CD4-positive, CD25-positive, alpha-beta regulatory T cell (primary cell): ENCODE measurements at regions not wholly inside any gene's neighbourhood (a gene's known extent, or its start where the extent isn't known, plus 50 kb on each side); places are given as distances from the start of the nearest gene placed in this dataset.

Source experiments
- ATAC-seq, 2 donors: fragments of 150-1000 bp; cut with Tn5 transposase; one replicate each; pipeline ENCODE4 v1.10.0; 2021; ENCODE audit warnings: low read depth in 2 of 2, moderate number of reproducible peaks in 2 of 2, moderate library complexity in 1 of 2
- DNase-seq, 3 donors: peaks; one replicate each; pipeline versions ENCODE4 v3.0.0 to v3.0.0-alpha.2; 2012 to 2022; ENCODE audit warnings: mixed read lengths in 1 of 3
- H3K27ac ChIP-seq: one replicate; pipeline ENCODE4 v1.7.0; 2013; ENCODE audit warnings: mild to moderate bottlenecking, low read length; ENCODE audit not compliant: insufficient read depth, poor library complexity, severe bottlenecking
- H3K27me3 ChIP-seq: one replicate; pipeline ENCODE4 v1.7.0; 2013; ENCODE audit warnings: low read length; ENCODE audit not compliant: control insufficient read depth, insufficient read depth
- H3K36me3 ChIP-seq: one replicate; pipeline ENCODE4 v1.7.0; 2013; ENCODE audit warnings: mild to moderate bottlenecking, low read length, moderate library complexity; ENCODE audit not compliant: control insufficient read depth, insufficient read depth
- H3K4me1 ChIP-seq: 2 replicates; pipeline ENCODE4 v1.7.0; 2013; ENCODE audit warnings: mild to moderate bottlenecking, low read length; ENCODE audit not compliant: insufficient read depth, control insufficient read depth, poor library complexity, severe bottlenecking
- H3K4me3 ChIP-seq: one replicate; pipeline ENCODE4 v1.7.0; 2013; ENCODE audit warnings: low read depth, mild to moderate bottlenecking, low read length, moderate library complexity
- H3K9me3 ChIP-seq, 2 experiments: 1 replicate in 1 of 2; 2 replicates in 1 of 2; pipeline ENCODE4 v1.7.0; 2013; ENCODE audit warnings: low read length in 2 of 2, mild to moderate bottlenecking in 1 of 2, moderate library complexity in 1 of 2; ENCODE audit not compliant: control insufficient read depth in 2 of 2
- H3K27ac Mint-ChIP-seq, 3 donors: one replicate each; pipeline ENCODE4 v1.8.0; 2020 to 2022; ENCODE audit warnings: mild to moderate bottlenecking in 3 of 3, mixed read lengths in 3 of 3, moderate library complexity in 2 of 3
- H3K27me3 Mint-ChIP-seq: one replicate; pipeline ENCODE4 v1.8.0; 2022; ENCODE audit warnings: mild to moderate bottlenecking, mixed read lengths
- H3K36me3 Mint-ChIP-seq: one replicate; pipeline ENCODE4 v1.8.0; 2020; ENCODE audit warnings: mixed read lengths
- H3K4me1 Mint-ChIP-seq, 4 donors: one replicate each; pipeline ENCODE4 v1.8.0; 2020 to 2022; ENCODE audit warnings: mixed read lengths in 4 of 4, mild to moderate bottlenecking in 1 of 4
- H3K4me3 Mint-ChIP-seq, 4 donors: one replicate each; pipeline ENCODE4 v1.8.0; 2020 to 2022; ENCODE audit warnings: mild to moderate bottlenecking in 4 of 4, mixed read lengths in 4 of 4, moderate library complexity in 3 of 4
- H3K9me3 Mint-ChIP-seq, 7 donors: one replicate each; pipeline ENCODE4 v1.8.0; 2020 to 2022; ENCODE audit warnings: mixed read lengths in 7 of 7, mild to moderate bottlenecking in 3 of 7, moderate library complexity in 2 of 7

DNA sequence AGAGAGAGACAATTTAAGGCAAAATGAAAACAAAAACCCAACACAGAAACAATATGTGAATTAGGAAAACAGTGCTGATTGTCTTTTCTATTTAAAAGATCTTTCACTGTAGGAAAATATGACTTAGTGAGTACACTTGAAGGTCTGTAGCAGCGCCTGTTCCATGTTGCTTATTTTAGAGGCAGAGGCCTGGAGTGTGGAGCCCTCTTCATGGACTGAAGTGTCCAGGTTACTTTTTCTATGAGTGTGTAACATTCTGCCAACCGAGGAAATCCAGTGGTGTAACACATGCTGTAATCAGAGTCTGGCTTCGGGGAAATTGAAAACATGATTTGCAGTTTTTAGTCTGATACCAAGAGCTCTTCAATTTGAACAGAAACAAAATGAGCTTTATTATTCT is 64.0 kb upstream of the GPRIN3 start:
- Mint-ChIP-seq H3K9me3 (peaks cover 0 to 5% (median 3%) of the 10 kb centered on the region in 7 donors), H3K27me3 (no peaks in the 10 kb centered on the region), H3K4me1 (peaks cover 0 to 6% (median 2%) of the 10 kb centered on the region in 4 donors), H3K27ac (no peak overlapping the region), H3K4me3 (no peak overlapping the region), H3K36me3 (no peaks in the 10 kb centered on the region)
- no peak overlapping the region for H3K27ac ChIP-seq
- H3K36me3 ChIP-seq: no peaks in the 10 kb centered on the region
- H3K4me1 ChIP-seq: no peaks in the 10 kb centered on the region
- ATAC-seq (no peak), DNase-seq (no peak)
- no peaks in the 10 kb centered on the region for H3K9me3 ChIP-seq
- no peaks in the 10 kb centered on the region for H3K27me3 ChIP-seq
- H3K4me3 ChIP-seq: no peak overlapping the region

GRCh38 chr4:89369581-89369980 is 62.0 kb upstream of the GPRIN3 start:
- DNase-seq (no peak), ATAC-seq (no peak)
- H3K9me3 ChIP-seq: no peaks in the 10 kb centered on the region
- H3K27me3 ChIP-seq: no peaks in the 10 kb centered on the region
- H3K9me3 Mint-ChIP-seq: peaks cover 0 to 7% (median 4%) of the 10 kb centered on the region in 7 donors
- no peak overlapping the region for H3K27ac Mint-ChIP-seq
- H3K4me1 Mint-ChIP-seq: peaks cover 0 to 7% (median 5%) of the 10 kb centered on the region in 4 donors
- H3K4me3 ChIP-seq: no peak overlapping the region
- no peaks in the 10 kb centered on the region for H3K36me3 ChIP-seq
- no peak overlapping the region for H3K4me3 Mint-ChIP-seq
- no peak overlapping the region for H3K27ac ChIP-seq
- no peaks in the 10 kb centered on the region for H3K27me3 Mint-ChIP-seq
- H3K4me1 ChIP-seq: no peaks in the 10 kb centered on the region
- H3K36me3 Mint-ChIP-seq: no peaks in the 10 kb centered on the region

DNA sequence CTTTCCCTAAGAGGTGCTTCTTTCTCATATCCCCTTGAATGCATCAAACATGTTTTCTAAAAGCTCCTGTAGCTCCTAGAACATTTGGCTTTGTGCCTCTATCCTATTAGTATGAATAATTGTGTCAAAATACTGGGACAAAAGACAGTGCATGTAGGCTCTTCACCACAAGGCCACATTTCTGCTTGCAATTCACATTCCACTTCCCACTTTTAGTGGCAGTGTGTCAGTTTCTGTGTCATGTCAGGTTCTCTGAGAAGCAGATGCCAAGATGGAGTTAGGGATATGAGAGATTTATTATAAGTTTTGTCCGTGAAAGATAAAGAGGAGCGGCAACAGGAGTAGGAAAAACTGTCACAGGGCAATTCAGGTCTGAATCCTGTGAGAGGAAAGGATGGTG is 61.3 kb upstream of the GPRIN3 start:
- H3K27ac Mint-ChIP-seq: no peak overlapping the region
- no peak overlapping the region for H3K4me3 Mint-ChIP-seq
- H3K27me3 Mint-ChIP-seq: peaks cover 5% of the 10 kb centered on the region
- H3K4me3 ChIP-seq: no peak overlapping the region
- no peaks in the 10 kb centered on the region for H3K36me3 Mint-ChIP-seq
- H3K36me3 ChIP-seq: no peaks in the 10 kb centered on the region
- no peaks in the 10 kb centered on the region for H3K4me1 ChIP-seq
- H3K27me3 ChIP-seq: peaks cover under 1% of the 10 kb centered on the region
- H3K27ac ChIP-seq: no peak overlapping the region
- H3K9me3 Mint-ChIP-seq: peaks cover 0 to 7% (median 4%) of the 10 kb centered on the region in 7 donors
- DNase-seq (no peak), ATAC-seq (no peak)
- H3K4me1 Mint-ChIP-seq: peaks cover 0 to 7% (median 5%) of the 10 kb centered on the region in 4 donors
- H3K9me3 ChIP-seq: no peaks in the 10 kb centered on the region

DNA sequence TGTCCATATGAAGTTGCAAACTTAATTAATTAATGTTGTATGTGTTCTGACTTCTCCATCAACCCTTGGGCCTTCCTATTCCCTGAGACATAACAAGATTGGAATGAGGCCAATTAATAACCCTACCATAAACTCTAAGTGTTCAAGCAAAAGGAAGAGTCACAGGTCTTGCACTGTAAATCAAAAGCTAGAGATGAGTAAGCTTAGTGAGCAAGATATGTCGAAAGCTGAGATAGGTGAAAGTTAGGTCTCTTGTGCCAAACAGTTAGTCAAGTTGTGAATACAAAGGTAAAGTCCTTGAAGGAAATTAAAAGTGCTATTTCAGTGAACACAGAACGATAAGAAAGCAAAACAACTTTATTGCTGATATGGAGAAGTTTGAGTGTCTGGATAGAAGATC is 58.2 kb upstream of the GPRIN3 start:
- H3K9me3 Mint-ChIP-seq: peaks cover 0 to 7% (median 4%) of the 10 kb centered on the region in 7 donors
- no peak for ATAC-seq
- H3K27ac Mint-ChIP-seq: peak overlapping the region in 1 of 3 donors; percentile 5

GRCh38 chr4:89365375-89365774 is 57.8 kb upstream of the GPRIN3 start:
- Histone ChIP-seq H3K4me3 (no peak overlapping the region), H3K27ac (no peak overlapping the region), H3K36me3 (no peaks in the 10 kb centered on the region), H3K4me1 (no peaks in the 10 kb centered on the region), H3K9me3 (no peaks in the 10 kb centered on the region), H3K27me3 (peaks cover 2% of the 10 kb centered on the region)
- ATAC-seq (no peak), DNase-seq (no peak)
- Mint-ChIP-seq H3K36me3 (no peaks in the 10 kb centered on the region), H3K27me3 (peaks cover 6% of the 10 kb centered on the region), H3K4me1 (peaks cover 0 to 7% (median 5%) of the 10 kb centered on the region in 4 donors), H3K4me3 (no peak overlapping the region), H3K9me3 (peaks cover 0 to 7% (median 4%) of the 10 kb centered on the region in 7 donors), H3K27ac (no peak overlapping the region)

More for the DNA sequence above, 58.2 kb upstream of the GPRIN3 start:
- peak in 1 of 3 donors; percentile 34 for DNase-seq
- Histone ChIP-seq H3K4me3 (no peak overlapping the region), H3K9me3 (no peaks in the 10 kb centered on the region), H3K27me3 (peaks cover 2% of the 10 kb centered on the region), H3K36me3 (no peaks in the 10 kb centered on the region), H3K4me1 (no peaks in the 10 kb centered on the region), H3K27ac (no peak overlapping the region)
- Mint-ChIP-seq H3K36me3 (no peaks in the 10 kb centered on the region), H3K27me3 (peaks cover 6% of the 10 kb centered on the region), H3K4me3 (no peak overlapping the region), H3K4me1 (peaks cover 0 to 7% (median 5%) of the 10 kb centered on the region in 4 donors)

GRCh38 chr4:89364541-89364940 is 56.9 kb upstream of the GPRIN3 start:
- H3K36me3 Mint-ChIP-seq: no peaks in the 10 kb centered on the region
- H3K4me3 Mint-ChIP-seq: no peak overlapping the region
- peaks cover 12% of the 10 kb centered on the region for H3K27me3 Mint-ChIP-seq
- Histone ChIP-seq H3K4me1 (no peaks in the 10 kb centered on the region), H3K27ac (no peak overlapping the region), H3K27me3 (peaks cover 2% of the 10 kb centered on the region), H3K36me3 (no peaks in the 10 kb centered on the region), H3K4me3 (no peak overlapping the region), H3K9me3 (no peaks in the 10 kb centered on the region)
- ATAC-seq (no peak), DNase-seq (no peak)
- H3K9me3 Mint-ChIP-seq: peaks cover 0 to 7% (median 4%) of the 10 kb centered on the region in 7 donors
- peak overlapping the region in 1 of 3 donors; percentile 15 for H3K27ac Mint-ChIP-seq
- peaks cover 0 to 7% (median 5%) of the 10 kb centered on the region in 4 donors for H3K4me1 Mint-ChIP-seq

- no peak overlapping the region for H3K27ac Mint-ChIP-seq
- peaks cover 0 to 5% (median 4%) of the 10 kb centered on the region in 7 donors for H3K9me3 Mint-ChIP-seq
- H3K36me3 Mint-ChIP-seq: no peaks in the 10 kb centered on the region
- peaks cover 4% of the 10 kb centered on the region for H3K27me3 ChIP-seq
- H3K4me3 Mint-ChIP-seq: no peak overlapping the region
- no peak overlapping the region for H3K4me3 ChIP-seq
- DNase-seq (peak in 1 of 3 donors; percentile 5), ATAC-seq (no peak)
- peaks cover 12% of the 10 kb centered on the region for H3K27me3 Mint-ChIP-seq
- no peaks in the 10 kb centered on the region for H3K36me3 ChIP-seq
- H3K4me1 Mint-ChIP-seq: peaks cover 0 to 7% (median 5%) of the 10 kb centered on the region in 4 donors
- no peak overlapping the region for H3K27ac ChIP-seq
- no peaks in the 10 kb centered on the region for H3K4me1 ChIP-seq
- H3K9me3 ChIP-seq: no peaks in the 10 kb centered on the region
Measured at GRCh38 chr4:89363786-89364185, 56.2 kb upstream of the GPRIN3 start.

DNA sequence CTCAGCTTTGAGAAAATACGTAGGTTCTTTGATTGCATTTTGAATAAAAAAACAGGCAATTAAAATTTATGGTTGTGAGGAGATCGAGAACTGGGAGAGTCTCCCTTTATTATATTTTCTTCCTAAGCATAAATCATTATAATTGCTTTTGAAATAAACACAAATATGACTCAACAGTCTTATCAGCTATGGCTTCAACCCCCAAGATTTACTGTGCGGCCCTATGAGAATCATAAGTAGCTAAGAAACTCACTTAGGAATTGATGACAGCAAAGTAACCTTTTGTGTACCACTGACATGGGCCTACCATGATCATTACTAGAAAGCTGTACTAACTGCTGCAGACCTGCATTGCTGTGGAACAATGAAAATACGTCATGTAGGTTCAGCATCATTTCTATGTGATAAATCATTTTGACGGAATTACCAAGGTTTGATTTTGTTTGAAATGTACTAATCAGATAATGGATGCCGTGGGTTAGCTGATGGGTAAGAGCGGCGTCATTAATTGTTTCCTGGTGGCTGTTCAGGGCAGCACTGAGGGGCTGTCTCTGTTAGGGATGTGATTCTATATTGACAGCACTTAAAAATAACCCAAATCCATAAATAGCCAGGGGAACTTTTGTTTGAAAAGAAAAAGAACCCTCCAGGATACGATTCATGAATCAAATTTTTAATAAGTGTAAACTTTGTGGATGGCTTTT is 51.5 kb upstream of the GPRIN3 start:
- H3K27ac Mint-ChIP-seq: no peak overlapping the region
- H3K9me3 Mint-ChIP-seq: no peaks in the 10 kb centered on the region
- H3K9me3 ChIP-seq: no peaks in the 10 kb centered on the region
- DNase-seq (no peak), ATAC-seq (no peak)
- H3K4me3 ChIP-seq: no peak overlapping the region
- no peak overlapping the region for H3K4me3 Mint-ChIP-seq
- no peaks in the 10 kb centered on the region for H3K4me1 ChIP-seq
- H3K4me1 Mint-ChIP-seq: no peaks in the 10 kb centered on the region
- no peaks in the 10 kb centered on the region for H3K36me3 ChIP-seq
- H3K27me3 Mint-ChIP-seq: peaks cover 26% of the 10 kb centered on the region
- peaks cover 4% of the 10 kb centered on the region for H3K27me3 ChIP-seq
- H3K36me3 Mint-ChIP-seq: no peaks in the 10 kb centered on the region
- H3K27ac ChIP-seq: no peak overlapping the region
